PC-9 (cell line): ENCODE measurements at regions not wholly inside any gene's neighbourhood (a gene's known extent, or its start where the extent isn't known, plus 50 kb on each side); places are given as distances from the start of the nearest gene placed in this dataset.

Experiments used
- BruUV-seq: library from RNA; stranded (reverse); fragments of 400-500 nt; replicated peaks from 2 replicates; lab custom pipeline; 2021; lab: Mats Ljungman, UMichigan
- CTCF ChIA-PET: fragments of 300-600 bp; sonication (Branson Sonifier 250); formaldehyde crosslinking; loops from one replicate; lab custom pipeline; 2022; ENCODE audit warnings: antibody characterized with exemption; lab: Charles Lee
- POLR2A ChIA-PET: fragments of 300-600 bp; sonication (Branson Sonifier 250); formaldehyde crosslinking; loops from one replicate; lab custom pipeline; 2022; ENCODE audit warnings: antibody characterized with exemption; ENCODE audit not compliant: unreplicated experiment; lab: Charles Lee
- DNase-seq, 2 experiments: peaks; one replicate each; pipeline versions ENCODE4 v3.0.0 to v3.0.0-alpha.2; 2015 to 2022; ENCODE audit warnings: mixed read lengths in 1 of 2
- H2AFZ ChIP-seq: fragments of 200-600 bp; sonication (generic); 2 replicates; pipeline ENCODE4 v1.8.1; 2017; ENCODE audit warnings: antibody characterized with exemption
- H3F3A ChIP-seq: fragments of 200-600 bp; sonication (generic); 2 replicates; pipeline ENCODE4 v1.8.1; 2017; ENCODE audit warnings: antibody characterized with exemption, mild to moderate bottlenecking, low read depth; ENCODE audit not compliant: insufficient read depth
- H3K27ac ChIP-seq: fragments of 200-600 bp; sonication (generic); 2 replicates; pipeline ENCODE4 v1.6.1; 2016; ENCODE audit warnings: mixed run types
- H3K27me3 ChIP-seq: fragments of 200-600 bp; sonication (generic); 2 replicates; pipeline ENCODE4 v1.6.1; 2016; ENCODE audit warnings: low read depth, mixed run types; ENCODE audit not compliant: insufficient read depth
- H3K36me3 ChIP-seq: fragments of 200-600 bp; sonication (generic); 2 replicates; pipeline ENCODE4 v1.6.1; 2016; ENCODE audit warnings: low read depth, mixed run types
- H3K4me1 ChIP-seq: fragments of 200-600 bp; sonication (generic); replicated peaks from 2 replicates; pipeline ENCODE4 v1.6.1; 2016; ENCODE audit warnings: mixed run types; ENCODE audit not compliant: insufficient read depth
- H3K4me2 ChIP-seq: fragments of 200-600 bp; sonication (generic); 2 replicates; pipeline ENCODE4 v1.6.1; 2017; ENCODE audit warnings: mixed run types
- H3K4me3 ChIP-seq: fragments of 200-600 bp; sonication (generic); 2 replicates; pipeline ENCODE4 v1.6.1; 2016; ENCODE audit warnings: mixed run types
- H3K79me2 ChIP-seq: fragments of 200-600 bp; sonication (generic); 2 replicates; pipeline ENCODE4 v1.6.1; 2017; ENCODE audit warnings: low read depth, mixed run types
- H3K9me2 ChIP-seq: fragments of 200-600 bp; sonication (generic); 2 replicates; pipeline ENCODE4 v1.8.1; 2017; ENCODE audit warnings: mild to moderate bottlenecking; ENCODE audit not compliant: insufficient read depth
- H3K9me3 ChIP-seq: fragments of 200-600 bp; sonication (generic); 2 replicates; pipeline ENCODE4 v1.8.1; 2016; ENCODE audit warnings: low read depth; ENCODE audit not compliant: insufficient read depth
- H4K20me1 ChIP-seq: fragments of 200-600 bp; sonication (generic); 2 replicates; pipeline ENCODE4 v1.8.1; 2017; ENCODE audit not compliant: insufficient read depth
- EZH2 ChIP-seq: fragments of 200-600 bp; sonication (generic); IDR thresholded peaks from 2 replicates; pipeline ENCODE4 v1.8.0; 2017; ENCODE audit warnings: antibody characterized with exemption, low read depth
- intact Hi-C: fragments of 100-400 bp; cut with micrococcal nuclease; formaldehyde crosslinking; loops from one replicate; pipeline ENCODE4 v1.10.0; 2022; ENCODE audit not compliant: unreplicated experiment
- TF ChIP-seq, protein P1 (sequence below): fragments of 200-600 bp; sonication (generic); conservative IDR thresholded peaks from 2 replicates; pipeline ENCODE4 v1.6.1; 2017; ENCODE audit warnings: mixed run types, antibody characterized with exemption, mild to moderate bottlenecking, moderate library complexity

- Histone ChIP-seq H3K4me3 (no peak overlapping the region), H3K9me2 (no peaks in the 10 kb centered on the region), H3F3A (0 out of 2 replicates have a peak, but pooled peaks cover 4% of the 10 kb centered on the region), H4K20me1 (no peaks in the 10 kb centered on the region), H2AFZ (no peak overlapping the region), H3K4me2 (no peak overlapping the region), H3K79me2 (no peaks in the 10 kb centered on the region), H3K36me3 (no peaks in the 10 kb centered on the region), H3K9me3 (no peaks in the 10 kb centered on the region), H3K27me3 (peaks cover 66% of the 10 kb centered on the region), H3K27ac (no peak overlapping the region), H3K4me1 (no peaks in the 10 kb centered on the region)
- no peak for TF ChIP-seq EZH2
- TF ChIP-seq, protein P1, sequence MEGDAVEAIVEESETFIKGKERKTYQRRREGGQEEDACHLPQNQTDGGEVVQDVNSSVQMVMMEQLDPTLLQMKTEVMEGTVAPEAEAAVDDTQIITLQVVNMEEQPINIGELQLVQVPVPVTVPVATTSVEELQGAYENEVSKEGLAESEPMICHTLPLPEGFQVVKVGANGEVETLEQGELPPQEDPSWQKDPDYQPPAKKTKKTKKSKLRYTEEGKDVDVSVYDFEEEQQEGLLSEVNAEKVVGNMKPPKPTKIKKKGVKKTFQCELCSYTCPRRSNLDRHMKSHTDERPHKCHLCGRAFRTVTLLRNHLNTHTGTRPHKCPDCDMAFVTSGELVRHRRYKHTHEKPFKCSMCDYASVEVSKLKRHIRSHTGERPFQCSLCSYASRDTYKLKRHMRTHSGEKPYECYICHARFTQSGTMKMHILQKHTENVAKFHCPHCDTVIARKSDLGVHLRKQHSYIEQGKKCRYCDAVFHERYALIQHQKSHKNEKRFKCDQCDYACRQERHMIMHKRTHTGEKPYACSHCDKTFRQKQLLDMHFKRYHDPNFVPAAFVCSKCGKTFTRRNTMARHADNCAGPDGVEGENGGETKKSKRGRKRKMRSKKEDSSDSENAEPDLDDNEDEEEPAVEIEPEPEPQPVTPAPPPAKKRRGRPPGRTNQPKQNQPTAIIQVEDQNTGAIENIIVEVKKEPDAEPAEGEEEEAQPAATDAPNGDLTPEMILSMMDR = no peak
- DNase-seq = no peak
- CTCF ChIA-PET = no interaction called here
- BruUV-seq = no TSS peak
- intact Hi-C loops = no loop called here
- POLR2A ChIA-PET = interaction anchor here (0.7 kb wide), 1 partner anchor 150 kb away, joined by 6 read pairs; no protein-coding TSS in a partner anchor
Observed at GRCh38 chr2:241947004-241947350, 77.4 kb downstream of the RTP5 start.

- H3K4me1 ChIP-seq = no peaks in the 10 kb centered on the region
- no peak overlapping the region for H3K4me3 ChIP-seq
- H3K36me3 ChIP-seq = no peaks in the 10 kb centered on the region
- no peaks in the 10 kb centered on the region for H4K20me1 ChIP-seq
- H2AFZ ChIP-seq = no peak overlapping the region
- H3K27ac ChIP-seq = no peak overlapping the region
- no peaks in the 10 kb centered on the region for H3K79me2 ChIP-seq
- no peak overlapping the region for H3K4me2 ChIP-seq
- ChIA-PET POLR2A (no interaction called here), CTCF (no interaction called here)
- no TSS peak for BruUV-seq
- intact Hi-C loops = no loop called here
- no peaks in the 10 kb centered on the region for H3K9me2 ChIP-seq
- 0 out of 2 replicates have a peak, but pooled peaks cover 4% of the 10 kb centered on the region for H3F3A ChIP-seq
- no peak for DNase-seq
- H3K27me3 ChIP-seq = peaks cover 66% of the 10 kb centered on the region
- no peaks in the 10 kb centered on the region for H3K9me3 ChIP-seq
- TF ChIP-seq EZH2 = no peak
- TF ChIP-seq, protein P1 = no peak
Observed at GRCh38 chr2:241947401-241947800, 77.9 kb downstream of the RTP5 start.

DNA sequence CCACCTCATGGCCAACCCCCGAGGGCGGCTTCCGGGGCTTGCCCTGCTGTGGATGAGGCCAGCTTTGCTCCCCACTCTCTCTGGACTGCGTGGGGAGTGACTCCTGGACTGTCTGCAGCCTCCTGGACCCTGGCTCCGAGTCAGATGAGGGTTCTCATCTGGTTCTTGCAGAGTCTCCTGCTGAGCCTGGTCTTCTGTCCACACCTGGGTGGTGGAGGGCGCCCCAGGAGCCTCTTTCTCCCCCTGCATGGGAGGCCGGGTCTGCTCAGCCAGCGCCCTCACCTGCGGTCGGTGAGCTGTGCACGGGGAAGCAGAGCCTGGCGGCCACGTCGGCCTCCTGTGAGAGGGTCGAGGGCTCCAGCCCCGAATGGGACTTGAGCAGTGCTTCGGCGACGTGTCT, 78.3 kb downstream of the RTP5 start:
- no peak for DNase-seq
- no TSS peak for BruUV-seq
- intact Hi-C loops = no loop called here
- H3K4me3 ChIP-seq = no peak overlapping the region
- H2AFZ ChIP-seq = no peak overlapping the region
- H3K4me2 ChIP-seq = no peak overlapping the region
- TF ChIP-seq, protein P1 = no peak
- no peak for TF ChIP-seq EZH2
- no peaks in the 10 kb centered on the region for H3K36me3 ChIP-seq
- ChIA-PET POLR2A (no interaction called here), CTCF (no interaction called here)
- 0 out of 2 replicates have a peak, but pooled peaks cover 4% of the 10 kb centered on the region for H3F3A ChIP-seq
- H4K20me1 ChIP-seq = no peaks in the 10 kb centered on the region
- no peaks in the 10 kb centered on the region for H3K9me3 ChIP-seq
- H3K27ac ChIP-seq = no peak overlapping the region
- peaks cover 66% of the 10 kb centered on the region for H3K27me3 ChIP-seq
- H3K4me1 ChIP-seq = no peaks in the 10 kb centered on the region
- H3K79me2 ChIP-seq = no peaks in the 10 kb centered on the region
- H3K9me2 ChIP-seq = no peaks in the 10 kb centered on the region
